Effector memory CD8-positive, alpha-beta T cell (primary cell): ENCODE measurements at regions not wholly inside any gene's neighbourhood (a gene's known extent, or its start where the extent isn't known, plus 50 kb on each side); places are given as distances from the start of the nearest gene placed in this dataset.

Source experiments
- ATAC-seq: fragments of 150-1000 bp; cut with Tn5 transposase; replicated peaks from 2 replicates; pipeline ENCODE4 v1.10.0; 2021; ENCODE audit warnings: mild to moderate bottlenecking, moderate library complexity
- DNase-seq, 3 experiments: peaks; one replicate each; pipeline ENCODE4 v3.0.0; 2021
- H3K27ac Mint-ChIP-seq, 2 donors: one replicate each; pipeline ENCODE4 v1.8.0; 2022; ENCODE audit warnings: mild to moderate bottlenecking in 2 of 2, mixed read lengths in 2 of 2, moderate library complexity in 2 of 2
- H3K27me3 Mint-ChIP-seq, 2 donors: one replicate each; pipeline ENCODE4 v1.8.0; 2022; ENCODE audit warnings: mixed read lengths in 2 of 2
- H3K36me3 Mint-ChIP-seq: one replicate; pipeline ENCODE4 v1.8.0; 2022; ENCODE audit warnings: mild to moderate bottlenecking, moderate library complexity, mixed read lengths; ENCODE audit not compliant: insufficient read depth
- H3K4me1 Mint-ChIP-seq, 2 donors: one replicate each; pipeline ENCODE4 v1.8.0; 2022; ENCODE audit warnings: low read depth in 2 of 2, mixed read lengths in 2 of 2
- H3K4me3 Mint-ChIP-seq, 2 donors: one replicate each; pipeline ENCODE4 v1.8.0; 2022; ENCODE audit warnings: mild to moderate bottlenecking in 2 of 2, mixed read lengths in 2 of 2, moderate library complexity in 2 of 2
- H3K9me3 Mint-ChIP-seq, 2 donors: one replicate each; pipeline ENCODE4 v1.8.0; 2022; ENCODE audit warnings: mixed read lengths in 2 of 2

DNA sequence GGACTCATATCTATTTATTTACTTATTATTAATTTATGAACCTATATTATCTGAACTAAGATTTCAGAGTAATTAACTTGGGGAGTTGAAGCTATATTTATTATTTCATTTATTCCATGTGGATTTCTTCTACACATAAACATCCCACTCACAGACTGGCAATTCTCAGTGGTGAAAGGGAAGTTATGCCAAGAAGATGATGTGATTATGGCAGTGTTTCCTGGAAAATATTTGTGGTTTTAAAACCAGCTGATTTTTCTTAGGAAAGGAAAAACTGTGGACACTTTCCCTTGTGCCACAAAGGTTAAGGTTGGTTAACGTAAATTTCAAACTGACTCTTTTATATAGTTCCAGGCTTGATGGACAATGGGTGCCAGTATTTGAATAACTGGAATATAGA, 513.1 kb downstream of the SLITRK6 start:
- Mint-ChIP-seq H3K4me1 (no peaks in the 10 kb centered on the region), H3K27me3 (no peaks in the 10 kb centered on the region), H3K9me3 (peaks cover 0 to 10% of the 10 kb centered on the region in 2 donors), H3K36me3 (no peaks in the 10 kb centered on the region), H3K27ac (no peak overlapping the region), H3K4me3 (no peak overlapping the region)
- ATAC-seq (no peak), DNase-seq (no peak)

DNA sequence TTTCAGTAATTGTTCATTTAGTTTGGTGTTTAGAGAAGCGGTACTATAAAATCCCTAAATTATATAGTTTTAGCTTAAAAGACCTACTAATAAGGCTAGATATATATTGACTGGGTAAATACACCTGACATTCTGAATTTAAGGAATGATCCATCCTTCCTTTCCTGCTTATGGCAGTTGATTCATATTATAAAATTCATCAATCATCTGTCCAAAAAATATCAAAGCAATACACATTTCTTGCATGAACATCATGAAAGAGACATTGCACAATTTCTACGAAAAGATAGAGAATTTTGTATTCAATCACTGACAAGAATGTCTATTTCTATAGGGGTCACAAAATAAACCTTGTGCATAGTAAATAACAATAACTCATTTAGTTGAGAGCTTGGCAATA, 514.9 kb downstream of the SLITRK6 start:
- H3K9me3 Mint-ChIP-seq: peaks cover 0 to 6% of the 10 kb centered on the region in 2 donors
- no peaks in the 10 kb centered on the region for H3K27me3 Mint-ChIP-seq
- no peaks in the 10 kb centered on the region for H3K36me3 Mint-ChIP-seq
- DNase-seq (no peak), ATAC-seq (no peak)
- no peak overlapping the region for H3K27ac Mint-ChIP-seq
- no peak overlapping the region for H3K4me3 Mint-ChIP-seq
- no peaks in the 10 kb centered on the region for H3K4me1 Mint-ChIP-seq

DNA sequence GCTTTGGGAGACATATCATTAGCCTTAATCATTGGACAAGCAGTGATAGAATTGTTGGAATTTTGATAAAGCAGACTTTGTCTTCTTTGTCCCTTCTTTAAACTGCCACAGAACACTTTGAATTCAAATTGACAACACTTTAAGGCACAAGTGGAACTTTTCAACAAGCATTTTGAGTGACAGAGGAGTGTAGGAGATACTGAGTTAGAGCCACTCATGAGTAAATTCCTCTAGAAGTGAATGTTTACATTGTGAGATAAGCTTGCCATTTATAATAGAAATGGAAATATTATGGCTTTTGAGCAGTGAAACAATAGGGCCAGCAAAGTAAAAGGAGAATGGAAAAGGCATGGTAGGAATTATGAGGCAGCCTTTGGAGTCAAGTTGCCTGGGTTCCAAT, 515.8 kb downstream of the SLITRK6 start:
- no peak for ATAC-seq
- Mint-ChIP-seq H3K27ac (no peak overlapping the region), H3K27me3 (no peaks in the 10 kb centered on the region), H3K4me1 (no peaks in the 10 kb centered on the region), H3K4me3 (no peak overlapping the region), H3K9me3 (peaks cover 0 to 5% of the 10 kb centered on the region in 2 donors), H3K36me3 (no peaks in the 10 kb centered on the region)
- no peak for DNase-seq

DNA sequence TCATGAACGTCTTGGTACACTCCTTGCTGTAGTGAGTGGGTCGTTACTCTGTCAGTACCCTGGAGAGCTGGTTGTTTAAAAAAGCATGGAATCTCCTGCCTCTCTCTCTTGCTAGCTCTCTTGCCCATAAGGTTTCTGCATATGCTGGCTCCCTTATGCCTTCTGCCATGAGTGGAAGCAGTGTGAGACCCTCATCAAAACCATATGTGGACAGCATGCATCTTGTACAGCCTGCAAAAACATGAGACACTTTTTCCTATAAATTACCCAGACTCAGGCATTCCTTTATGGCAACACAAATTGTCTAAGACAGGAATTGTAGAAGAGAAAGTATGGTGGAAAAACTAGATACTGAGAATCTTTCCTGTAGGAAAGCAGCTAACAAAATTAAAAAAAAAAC, 516.3 kb downstream of the SLITRK6 start:
- Mint-ChIP-seq H3K4me3 (no peak overlapping the region), H3K36me3 (no peaks in the 10 kb centered on the region), H3K9me3 (peaks cover 0 to 5% of the 10 kb centered on the region in 2 donors), H3K27me3 (no peaks in the 10 kb centered on the region), H3K4me1 (no peaks in the 10 kb centered on the region), H3K27ac (no peak overlapping the region)
- DNase-seq (no peak), ATAC-seq (no peak)

DNA sequence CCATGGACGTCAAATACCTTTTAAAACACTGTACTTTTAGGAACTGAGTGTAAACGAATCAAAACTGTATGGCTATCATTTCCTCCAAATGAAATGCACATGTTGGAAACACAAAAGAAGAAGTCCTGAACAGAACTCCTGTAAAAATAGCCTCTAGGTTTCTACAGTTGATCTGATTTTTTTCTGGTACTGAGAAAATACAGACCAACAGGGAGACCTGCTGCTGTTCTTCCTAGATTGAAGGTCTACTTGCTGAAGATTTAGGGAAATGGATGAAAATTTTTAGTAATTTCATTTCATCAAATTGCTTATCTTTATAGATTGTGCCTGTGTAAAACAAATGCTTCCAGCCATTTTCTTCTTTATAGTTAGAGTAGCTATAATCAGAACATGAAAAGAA, 520.4 kb downstream of the SLITRK6 start:
- no peaks in the 10 kb centered on the region for H3K4me1 Mint-ChIP-seq
- no peaks in the 10 kb centered on the region for H3K27me3 Mint-ChIP-seq
- no peak overlapping the region for H3K4me3 Mint-ChIP-seq
- H3K27ac Mint-ChIP-seq: no peak overlapping the region
- no peaks in the 10 kb centered on the region for H3K36me3 Mint-ChIP-seq
- ATAC-seq: no peak
- DNase-seq: no peak
- peaks cover 0 to 7% of the 10 kb centered on the region in 2 donors for H3K9me3 Mint-ChIP-seq

DNA sequence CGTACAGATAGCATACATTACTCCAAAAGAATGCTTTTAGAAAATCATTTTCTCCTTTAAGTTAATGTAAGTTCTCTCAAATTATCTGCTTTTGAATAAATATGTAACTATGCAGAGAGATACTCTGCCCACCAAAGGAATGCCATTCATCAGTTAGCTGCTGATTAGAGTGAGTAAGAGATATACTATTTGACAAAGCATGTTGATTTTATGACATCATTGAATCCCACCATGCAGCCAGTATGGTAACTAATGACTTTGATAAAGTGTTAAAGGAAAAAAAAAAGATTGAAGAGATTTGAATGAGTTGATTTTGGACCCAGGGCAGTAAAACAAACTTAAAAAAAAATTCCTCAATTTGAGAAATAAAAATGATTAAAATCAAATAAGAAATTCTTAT, 521.5 kb downstream of the SLITRK6 start:
- no peak overlapping the region for H3K27ac Mint-ChIP-seq
- no peaks in the 10 kb centered on the region for H3K36me3 Mint-ChIP-seq
- peaks cover 0 to 6% of the 10 kb centered on the region in 2 donors for H3K9me3 Mint-ChIP-seq
- DNase-seq (no peak), ATAC-seq (no peak)
- no peaks in the 10 kb centered on the region for H3K27me3 Mint-ChIP-seq
- no peaks in the 10 kb centered on the region for H3K4me1 Mint-ChIP-seq
- H3K4me3 Mint-ChIP-seq: no peak overlapping the region

DNA sequence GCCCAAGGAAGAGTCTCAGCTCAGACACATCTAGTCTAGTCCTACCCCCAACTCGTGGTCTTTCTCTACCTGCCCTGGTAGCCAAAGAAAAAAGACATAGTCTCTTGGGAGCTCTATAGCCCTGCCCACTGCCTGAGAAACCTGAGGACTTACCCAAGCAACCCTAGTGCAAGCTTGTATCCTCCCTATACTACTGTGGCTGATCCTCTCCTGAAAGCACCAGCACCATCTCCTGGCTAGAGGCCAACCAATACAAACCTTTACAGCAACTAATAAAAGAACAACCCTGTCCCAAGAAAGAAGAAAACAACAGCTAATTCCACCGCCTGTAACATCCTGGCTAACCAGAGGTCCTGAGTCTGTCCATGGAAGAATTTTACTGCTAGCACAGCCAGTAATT, 532.4 kb downstream of the SLITRK6 start:
- Mint-ChIP-seq H3K9me3 (peaks cover 0 to 6% of the 10 kb centered on the region in 2 donors), H3K4me3 (no peak overlapping the region), H3K27me3 (no peaks in the 10 kb centered on the region), H3K36me3 (no peaks in the 10 kb centered on the region), H3K27ac (no peak overlapping the region), H3K4me1 (no peaks in the 10 kb centered on the region)
- DNase-seq (no peak), ATAC-seq (no peak)

DNA sequence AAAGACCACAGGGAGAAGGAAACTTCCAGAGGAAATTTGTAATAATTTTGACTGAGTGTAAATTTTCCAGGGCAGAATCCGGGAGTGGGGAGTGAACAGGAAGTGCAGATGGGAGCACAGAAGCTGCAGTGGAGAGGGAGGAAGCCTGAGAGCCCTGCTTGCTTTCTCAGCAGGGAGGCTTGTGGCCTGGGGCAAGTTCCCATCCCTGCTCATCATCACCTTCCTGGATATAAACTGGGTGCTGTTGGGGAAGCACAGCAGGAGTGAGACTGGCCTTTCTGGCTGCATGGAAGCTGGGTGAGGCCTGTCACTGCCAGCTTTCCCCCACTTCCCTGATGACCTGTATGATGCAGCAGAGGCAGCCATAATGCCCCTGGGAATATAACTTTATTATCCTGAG, 532.9 kb downstream of the SLITRK6 start:
- H3K27me3 Mint-ChIP-seq: no peaks in the 10 kb centered on the region
- DNase-seq: no peak
- no peaks in the 10 kb centered on the region for H3K36me3 Mint-ChIP-seq
- peaks cover 2 to 3% of the 10 kb centered on the region in 2 donors for H3K9me3 Mint-ChIP-seq
- H3K27ac Mint-ChIP-seq: no peak overlapping the region
- no peak overlapping the region for H3K4me3 Mint-ChIP-seq
- H3K4me1 Mint-ChIP-seq: no peaks in the 10 kb centered on the region
- ATAC-seq: no peak

DNA sequence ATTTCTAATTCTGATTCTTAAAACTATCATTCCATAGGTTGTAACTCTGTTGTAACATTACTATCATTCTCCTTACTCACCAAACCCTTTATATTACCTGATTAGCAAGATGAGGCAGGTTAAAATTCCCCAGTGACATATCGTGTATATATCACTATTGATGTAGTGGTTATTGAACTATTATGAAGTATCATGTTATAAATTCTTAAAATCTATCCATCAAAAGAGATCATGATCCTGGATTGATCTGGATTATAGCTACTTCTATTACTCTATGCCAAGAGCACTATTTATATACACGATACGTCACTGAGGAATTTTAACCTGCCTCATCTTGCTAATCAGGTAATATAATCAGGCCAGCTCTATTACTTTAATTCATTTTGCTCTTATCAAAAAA, 533.9 kb downstream of the SLITRK6 start:
- Mint-ChIP-seq H3K4me1 (no peaks in the 10 kb centered on the region), H3K36me3 (no peaks in the 10 kb centered on the region), H3K27ac (no peak overlapping the region), H3K4me3 (no peak overlapping the region), H3K27me3 (no peaks in the 10 kb centered on the region), H3K9me3 (peaks cover 0 to 3% of the 10 kb centered on the region in 2 donors)
- ATAC-seq (no peak), DNase-seq (no peak)

DNA sequence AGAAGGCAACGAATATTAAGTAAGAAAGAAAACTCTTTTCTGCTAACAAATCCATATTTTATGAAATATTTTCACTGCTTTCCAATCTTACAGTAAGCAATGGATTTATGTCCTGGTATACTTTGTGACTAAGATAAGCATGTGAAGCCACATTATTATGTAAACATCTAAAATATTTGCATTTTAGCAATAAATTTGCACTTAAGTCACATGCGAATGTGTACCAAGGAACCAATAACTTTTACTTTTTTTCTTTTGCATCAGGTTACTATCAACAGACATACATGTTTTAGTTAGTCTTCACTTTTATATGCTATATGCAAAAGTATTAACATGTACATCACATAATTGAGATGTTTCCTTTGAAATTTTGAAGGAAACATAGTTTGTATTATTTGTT, 536.7 kb downstream of the SLITRK6 start:
- Mint-ChIP-seq H3K27me3 (no peaks in the 10 kb centered on the region), H3K9me3 (peaks cover 0 to 3% of the 10 kb centered on the region in 2 donors), H3K4me3 (no peak overlapping the region), H3K36me3 (no peaks in the 10 kb centered on the region), H3K27ac (no peak overlapping the region), H3K4me1 (no peaks in the 10 kb centered on the region)
- ATAC-seq: no peak
- no peak for DNase-seq

DNA sequence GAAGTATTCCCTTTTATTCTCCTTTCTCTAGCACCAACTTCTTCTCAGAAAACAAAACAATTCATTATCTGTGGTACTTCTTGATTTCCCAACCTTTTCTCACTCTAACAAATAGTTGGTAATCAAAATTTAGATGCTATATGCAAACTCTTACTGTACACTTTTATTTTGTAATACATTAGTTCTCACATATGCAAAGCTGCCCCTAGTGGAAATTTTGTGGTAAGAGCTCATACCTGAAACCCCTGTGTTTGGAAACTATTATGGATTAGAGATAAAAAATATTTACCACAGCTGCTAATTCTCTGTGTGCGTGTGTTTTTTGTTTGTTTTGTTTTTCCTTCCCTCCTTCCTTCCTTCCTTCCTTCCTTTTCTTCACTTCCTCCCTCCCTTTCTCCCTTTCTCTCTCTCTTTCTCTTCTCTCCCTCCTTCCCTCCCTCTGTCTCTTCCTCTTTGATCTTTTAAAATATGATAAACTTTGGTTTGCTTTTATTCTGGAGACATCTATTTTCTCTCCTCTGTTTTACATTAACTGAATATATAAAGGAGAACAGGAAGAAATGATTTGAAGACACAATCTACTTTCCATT, 537.4 kb downstream of the SLITRK6 start:
- Mint-ChIP-seq H3K27me3 (no peaks in the 10 kb centered on the region), H3K4me1 (no peaks in the 10 kb centered on the region), H3K4me3 (no peak overlapping the region), H3K27ac (no peak overlapping the region), H3K9me3 (peaks cover 0 to 3% of the 10 kb centered on the region in 2 donors), H3K36me3 (no peaks in the 10 kb centered on the region)
- ATAC-seq (no peak), DNase-seq (no peak)

DNA sequence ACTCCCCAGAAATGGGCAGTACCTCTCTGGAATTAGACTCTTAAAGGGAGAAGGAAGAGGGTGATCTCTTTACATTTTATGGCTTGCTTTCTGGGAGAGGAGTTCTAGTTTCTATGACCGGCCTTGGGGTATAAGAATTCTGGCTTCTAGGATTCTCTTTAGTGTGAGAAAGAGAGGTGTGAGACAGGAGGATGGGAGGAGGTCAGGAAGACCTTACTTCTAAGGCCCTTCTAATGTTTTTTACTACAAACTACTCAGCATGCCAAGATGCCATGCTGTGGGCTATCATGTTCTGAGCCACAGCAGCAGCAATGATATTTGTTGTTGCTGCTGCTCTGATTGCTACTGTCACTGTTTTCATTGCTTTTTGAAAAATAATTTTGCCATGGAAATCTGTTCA, 538.3 kb downstream of the SLITRK6 start:
- Mint-ChIP-seq H3K27ac (no peak overlapping the region), H3K9me3 (peaks cover 0 to 3% of the 10 kb centered on the region in 2 donors), H3K4me3 (no peak overlapping the region), H3K36me3 (no peaks in the 10 kb centered on the region), H3K4me1 (no peaks in the 10 kb centered on the region), H3K27me3 (no peaks in the 10 kb centered on the region)
- ATAC-seq (no peak), DNase-seq (no peak)

DNA sequence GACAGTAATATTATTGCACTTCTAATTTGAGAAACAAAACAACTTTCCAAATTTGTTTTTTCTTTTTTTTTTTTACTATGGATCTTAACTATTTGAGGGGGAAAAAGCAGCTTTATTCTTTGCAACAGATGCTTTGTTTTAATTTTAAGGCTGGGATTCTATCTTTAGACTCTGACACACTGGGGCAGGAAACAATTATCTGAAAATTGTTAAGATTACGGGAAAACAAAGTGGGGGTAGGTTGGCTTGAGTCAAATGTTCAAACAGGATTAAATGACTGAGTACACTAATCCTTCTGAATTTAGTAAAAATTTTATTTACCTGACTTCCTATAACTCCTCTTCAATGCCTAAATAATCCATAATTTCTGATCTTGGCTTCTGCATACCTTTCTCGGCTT, 543.2 kb downstream of the SLITRK6 start:
- DNase-seq (no peak), ATAC-seq (no peak)
- no peaks in the 10 kb centered on the region for H3K27me3 Mint-ChIP-seq
- no peak overlapping the region for H3K4me3 Mint-ChIP-seq
- no peaks in the 10 kb centered on the region for H3K36me3 Mint-ChIP-seq
- H3K4me1 Mint-ChIP-seq: no peaks in the 10 kb centered on the region
- H3K27ac Mint-ChIP-seq: no peak overlapping the region
- H3K9me3 Mint-ChIP-seq: peaks cover 0 to 5% of the 10 kb centered on the region in 2 donors

DNA sequence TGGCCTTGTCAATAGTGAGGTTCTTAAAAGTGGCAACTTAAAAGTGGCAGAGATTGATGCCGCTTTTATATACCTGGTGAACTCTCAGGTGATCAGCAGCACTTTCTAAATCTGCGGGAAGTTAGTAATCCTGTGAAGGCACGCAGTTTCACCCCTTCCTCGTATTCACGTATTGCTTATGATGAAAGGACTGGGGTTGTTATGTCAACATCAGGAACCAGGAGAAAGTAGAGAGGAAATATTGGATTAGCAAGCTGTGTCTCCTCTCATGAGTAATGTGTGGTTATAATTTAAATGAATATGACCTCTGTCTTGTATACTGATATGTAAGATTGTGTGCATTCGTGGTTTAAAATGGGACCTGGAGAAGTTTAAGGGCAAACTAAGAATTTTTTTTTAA, 544.6 kb downstream of the SLITRK6 start:
- H3K36me3 Mint-ChIP-seq: no peaks in the 10 kb centered on the region
- ATAC-seq (no peak), DNase-seq (no peak)
- H3K27me3 Mint-ChIP-seq: no peaks in the 10 kb centered on the region
- no peak overlapping the region for H3K4me3 Mint-ChIP-seq
- H3K27ac Mint-ChIP-seq: no peak overlapping the region
- no peaks in the 10 kb centered on the region for H3K4me1 Mint-ChIP-seq
- peaks cover 0 to 5% of the 10 kb centered on the region in 2 donors for H3K9me3 Mint-ChIP-seq

DNA sequence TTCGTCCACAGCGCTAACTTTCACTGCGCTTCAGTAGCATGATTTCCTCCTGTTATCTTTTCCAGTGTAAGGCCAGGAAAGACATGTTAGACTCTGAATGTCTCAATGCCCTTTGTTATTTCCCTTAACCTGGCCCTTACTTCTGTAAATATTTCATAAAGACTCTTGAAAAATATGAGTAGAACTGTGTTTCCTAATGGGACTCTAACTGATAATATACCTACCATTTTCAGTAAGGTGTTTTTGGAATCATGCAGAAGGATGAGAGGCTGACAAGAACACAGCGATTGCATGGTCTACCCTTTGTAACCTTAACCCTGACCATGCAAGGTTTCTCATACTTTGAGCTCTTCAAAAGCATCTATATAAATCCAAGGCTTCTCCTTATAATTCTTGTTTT, 550.1 kb downstream of the SLITRK6 start:
- Mint-ChIP-seq H3K27me3 (no peaks in the 10 kb centered on the region), H3K4me3 (no peak overlapping the region)

More for the DNA sequence above, 550.1 kb downstream of the SLITRK6 start:
- DNase-seq: no peak
- H3K4me1 Mint-ChIP-seq: no peaks in the 10 kb centered on the region
- H3K36me3 Mint-ChIP-seq: no peaks in the 10 kb centered on the region
- H3K9me3 Mint-ChIP-seq: peaks cover 0 to 4% of the 10 kb centered on the region in 2 donors
- H3K27ac Mint-ChIP-seq: no peak overlapping the region
- no peak for ATAC-seq
